ENCODE measurements at regions not wholly inside any gene's neighbourhood (a gene's known extent, or its start where the extent isn't known, plus 50 kb on each side); places are given as distances from the start of the nearest gene placed in this dataset.

GRCh38 chr21:24594082-24594481 lies 1013.2 kb downstream of the MRPL39 start:
- TF ChIP-seq CTCF (IDR thresholded peaks at IDR 0.05; ENCODE audit: control extremely low read depth in 1 of 3, insufficient read depth in 1 of 3, low read depth in 1 of 3, low read length in 3 of 3) (peak; percentile 4 to 30 (median 22); a peak in 3 of 4 replicates), CBX8 (IDR thresholded peaks at IDR 0.05; ENCODE audit: borderline replicate concordance, low read depth, low read length) (no peak), ZNF274 (IDR thresholded peaks at IDR 0.05; ENCODE audit: borderline replicate concordance, extremely low read depth, low read length) (no peak), JUND (IDR thresholded peaks at IDR 0.05; ENCODE audit: low read length) (no peak), TAF1 (IDR thresholded peaks at IDR 0.05; ENCODE audit: low read depth, low read length) (no peak), JUN (IDR thresholded peaks at IDR 0.05; ENCODE audit: low read depth, low read length) (no peak), E2F6 (IDR thresholded peaks at IDR 0.05) (no peak), NANOG (IDR thresholded peaks at IDR 0.05; ENCODE audit: insufficient read depth, low read depth, low read length, poor library complexity, severe bottlenecking) (no peak), TAF7 (optimal IDR thresholded peaks at IDR 0.05; ENCODE audit: borderline replicate concordance, low read depth, low read length) (no peak), SUZ12 (IDR thresholded peaks at IDR 0.05; ENCODE audit: low read length) (no peak), POLR2AphosphoS5 (IDR thresholded peaks at IDR 0.05; ENCODE audit: low read depth, low read length) (no peak), MAX (IDR thresholded peaks at IDR 0.05) (no peak), BACH1 (IDR thresholded peaks at IDR 0.05; ENCODE audit: low read length) (no peak)
